AG10803 (cell line): ENCODE measurements at regions not wholly inside any gene's neighbourhood (a gene's known extent, or its start where the extent isn't known, plus 50 kb on each side); places are given as distances from the start of the nearest gene placed in this dataset.

ENCODE experiments used
- DNase-seq: peaks from one replicate; pipeline ENCODE4 v3.0.0; 2010; ENCODE audit warnings: low read depth
- H3K4me3 ChIP-seq: 2 replicates; pipeline ENCODE4 v1.5.1; 2011; ENCODE audit warnings: mild to moderate bottlenecking, low read length, control low read depth
- TF ChIP-seq, protein P1 (sequence below): conservative IDR thresholded peaks from 2 replicates; pipeline ENCODE4 v1.5.1; 2011; ENCODE audit warnings: mild to moderate bottlenecking, low read length, control low read depth, inconsistent platforms

DNA sequence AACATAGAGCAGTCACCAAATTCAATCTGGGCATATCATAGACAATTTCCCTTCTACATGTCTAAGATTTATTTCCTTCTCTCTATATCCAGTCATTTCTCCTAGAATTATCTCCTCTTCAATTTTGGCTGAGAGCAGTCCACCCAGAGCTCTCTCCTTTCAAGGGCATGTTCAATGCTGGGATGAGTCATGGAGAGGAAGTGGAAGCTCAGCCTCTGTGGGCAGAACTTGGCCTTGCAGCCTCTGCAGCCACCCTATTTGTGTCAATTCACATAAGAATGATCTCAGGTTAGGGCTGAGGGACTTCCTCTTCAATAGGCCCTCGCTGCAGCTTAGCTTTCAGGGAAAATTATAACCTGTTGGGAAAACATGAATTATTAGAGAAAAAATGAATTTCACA lies 560.8 kb downstream of the POM121L12 start:
- DNase-seq, result no peak
- H3K4me3 ChIP-seq, result no peak overlapping the region
- TF ChIP-seq, protein P1, sequence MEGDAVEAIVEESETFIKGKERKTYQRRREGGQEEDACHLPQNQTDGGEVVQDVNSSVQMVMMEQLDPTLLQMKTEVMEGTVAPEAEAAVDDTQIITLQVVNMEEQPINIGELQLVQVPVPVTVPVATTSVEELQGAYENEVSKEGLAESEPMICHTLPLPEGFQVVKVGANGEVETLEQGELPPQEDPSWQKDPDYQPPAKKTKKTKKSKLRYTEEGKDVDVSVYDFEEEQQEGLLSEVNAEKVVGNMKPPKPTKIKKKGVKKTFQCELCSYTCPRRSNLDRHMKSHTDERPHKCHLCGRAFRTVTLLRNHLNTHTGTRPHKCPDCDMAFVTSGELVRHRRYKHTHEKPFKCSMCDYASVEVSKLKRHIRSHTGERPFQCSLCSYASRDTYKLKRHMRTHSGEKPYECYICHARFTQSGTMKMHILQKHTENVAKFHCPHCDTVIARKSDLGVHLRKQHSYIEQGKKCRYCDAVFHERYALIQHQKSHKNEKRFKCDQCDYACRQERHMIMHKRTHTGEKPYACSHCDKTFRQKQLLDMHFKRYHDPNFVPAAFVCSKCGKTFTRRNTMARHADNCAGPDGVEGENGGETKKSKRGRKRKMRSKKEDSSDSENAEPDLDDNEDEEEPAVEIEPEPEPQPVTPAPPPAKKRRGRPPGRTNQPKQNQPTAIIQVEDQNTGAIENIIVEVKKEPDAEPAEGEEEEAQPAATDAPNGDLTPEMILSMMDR, result no peak

DNA sequence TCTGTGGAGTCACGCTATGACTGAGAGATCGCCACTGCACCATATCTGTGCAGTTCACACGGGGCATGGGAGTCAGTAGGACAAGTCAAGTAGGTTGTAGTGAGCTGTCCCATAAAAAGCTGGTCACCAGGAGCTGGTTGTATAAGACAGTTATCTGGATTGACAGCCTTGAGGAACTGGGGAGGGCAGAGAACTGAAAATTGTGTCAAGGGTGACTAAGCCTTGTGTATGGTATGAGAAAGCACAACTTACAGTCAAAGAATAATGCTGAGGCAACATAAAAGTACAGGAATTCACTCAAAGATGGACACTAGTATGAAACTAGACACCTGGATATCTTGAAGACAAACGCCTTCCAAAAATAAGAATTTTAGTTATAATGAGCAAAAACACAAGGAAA lies 564.9 kb downstream of the POM121L12 start:
- TF ChIP-seq, protein P1, result no peak
- no peak for DNase-seq
- no peak overlapping the region for H3K4me3 ChIP-seq

DNA sequence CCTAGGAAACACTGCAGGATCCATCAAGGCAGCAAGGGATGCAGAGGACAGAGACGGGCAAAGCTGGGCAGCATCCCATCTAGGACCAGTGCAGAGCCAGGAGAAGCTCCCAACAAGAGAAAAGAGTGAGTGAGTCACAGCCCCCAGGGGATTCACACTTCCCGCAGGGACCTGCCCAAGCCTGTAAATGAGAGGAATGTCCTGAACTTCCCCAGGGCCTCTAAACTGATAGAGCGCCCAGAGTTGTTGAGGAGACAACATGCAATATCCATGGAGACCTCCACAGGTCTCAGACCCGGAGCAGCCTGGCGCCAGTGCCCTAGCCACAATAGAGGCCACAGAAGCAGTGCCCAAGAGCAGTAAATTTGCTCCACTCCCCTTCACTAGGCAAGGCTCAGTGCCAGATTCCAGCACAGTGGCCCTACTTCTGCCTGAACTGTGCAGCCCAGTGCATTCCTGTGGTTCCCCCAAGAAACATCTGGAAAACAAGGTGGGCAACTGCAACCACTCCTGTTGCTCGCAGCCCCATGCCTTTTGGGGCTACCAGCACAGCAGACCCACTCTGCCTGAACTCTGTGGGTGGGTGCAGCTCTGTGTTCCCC lies 567.5 kb downstream of the POM121L12 start:
- H3K4me3 ChIP-seq, result no peak overlapping the region
- DNase-seq, result no peak
- TF ChIP-seq, protein P1, result no peak

DNA sequence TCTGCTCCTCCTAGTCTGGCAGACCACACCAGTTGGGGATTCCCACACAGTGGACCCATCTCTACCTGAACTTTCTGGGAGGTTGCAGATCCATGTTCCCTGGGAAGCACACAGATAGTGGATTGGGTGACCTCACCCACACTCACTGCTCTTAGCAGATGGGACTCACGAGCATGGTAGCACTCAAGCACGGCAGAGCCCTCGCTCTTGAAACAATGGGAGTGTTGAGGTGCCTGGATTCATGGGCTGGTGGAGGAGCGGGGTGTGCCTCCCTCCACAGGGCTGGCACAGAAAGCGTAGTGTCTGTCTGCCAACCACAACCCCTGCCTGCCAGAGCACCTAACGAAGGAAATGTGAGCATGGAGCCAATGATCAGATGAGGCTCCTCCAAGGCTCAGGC lies 568.0 kb downstream of the POM121L12 start:
- DNase-seq, result no peak
- H3K4me3 ChIP-seq, result no peak overlapping the region
- TF ChIP-seq, protein P1, result no peak

DNA sequence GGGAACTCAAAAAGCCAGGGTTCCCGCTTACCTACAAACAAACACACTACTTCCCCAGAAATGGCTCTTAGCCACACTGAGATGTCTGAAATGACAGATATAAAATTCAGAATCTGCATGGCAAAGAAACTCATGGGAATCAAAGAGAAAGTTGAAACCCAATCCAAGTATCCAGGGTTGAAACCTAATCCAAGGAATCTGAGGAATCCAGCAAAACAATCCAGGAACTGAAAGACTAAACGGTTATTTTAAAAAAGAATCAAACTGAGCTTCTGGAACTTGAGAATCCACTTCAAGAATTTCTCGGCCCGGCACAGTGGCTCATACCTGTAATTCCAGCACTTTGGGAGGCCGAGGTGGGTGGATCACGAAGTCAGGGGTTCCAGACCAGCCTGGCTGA lies 568.8 kb downstream of the POM121L12 start:
- TF ChIP-seq, protein P1, result no peak
- H3K4me3 ChIP-seq, result no peak overlapping the region
- no peak for DNase-seq

DNA sequence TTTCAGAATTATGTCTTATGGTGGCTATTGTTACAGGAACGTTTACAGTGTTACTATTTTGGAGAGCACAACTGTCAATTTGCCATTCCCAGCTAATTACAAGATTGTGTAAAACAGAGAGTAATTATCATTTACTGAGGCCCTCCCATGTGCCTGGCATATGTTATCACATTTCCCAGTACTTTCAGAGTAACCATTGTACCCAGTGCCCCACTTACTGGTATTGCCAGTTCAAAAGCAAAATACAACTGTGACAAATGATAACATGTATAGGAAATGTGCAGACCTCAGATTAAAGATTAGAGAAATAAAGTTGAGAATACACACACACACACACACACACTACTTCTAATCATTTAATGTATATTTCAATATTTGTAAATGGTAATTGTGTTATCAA lies 572.5 kb downstream of the POM121L12 start:
- no peak overlapping the region for H3K4me3 ChIP-seq
- no peak for DNase-seq
- TF ChIP-seq, protein P1, result no peak

DNA sequence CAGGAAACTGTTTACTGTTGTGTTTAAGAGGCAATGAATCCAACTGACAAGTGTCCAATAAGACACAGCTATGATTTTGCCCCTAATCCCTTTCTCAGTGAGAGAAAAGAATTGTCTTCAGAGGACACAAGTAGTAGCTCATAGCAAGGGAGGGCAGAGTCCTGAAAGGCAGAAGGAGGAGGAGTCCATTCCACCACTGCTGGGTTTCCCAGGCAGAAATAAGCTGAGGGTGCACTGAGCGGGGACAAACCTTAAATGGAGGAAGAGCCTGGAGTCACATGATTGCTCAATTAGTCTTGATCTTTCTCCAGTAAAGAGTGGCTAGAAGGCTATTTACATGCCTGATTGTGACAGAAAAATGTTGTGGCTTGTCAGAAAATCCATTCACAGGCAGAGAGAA lies 573.8 kb downstream of the POM121L12 start:
- no peak overlapping the region for H3K4me3 ChIP-seq
- TF ChIP-seq, protein P1, result no peak

More for the DNA sequence above, 573.8 kb downstream of the POM121L12 start:
- DNase-seq, result no peak
